Panc1 (cell line): ENCODE measurements at regions not wholly inside any gene's neighbourhood (a gene's known extent, or its start where the extent isn't known, plus 50 kb on each side); places are given as distances from the start of the nearest gene placed in this dataset.

Source experiments
- ATAC-seq: fragments of 200-7000 bp; cut with Tn5 transposase; 2 replicates; pipeline ENCODE4 v1.9.1; 2020; ENCODE audit warnings: mild to moderate bottlenecking, moderate library complexity
- BruUV-seq: library from RNA; stranded (reverse); fragments of 400-500 nt; replicated peaks from 2 replicates; lab custom pipeline; 2021; lab: Mats Ljungman, UMichigan
- CTCF ChIA-PET: fragments of 300-600 bp; sonication (Branson Sonifier 250); formaldehyde crosslinking; loops from one replicate; lab custom pipeline; 2022; ENCODE audit warnings: antibody characterized with exemption; lab: Charles Lee
- POLR2A ChIA-PET: fragments of 300-600 bp; sonication (Branson Sonifier 250); formaldehyde crosslinking; loops from one replicate; lab custom pipeline; 2022; ENCODE audit warnings: antibody characterized with exemption; lab: Charles Lee
- DNase-seq: peaks from one replicate; pipeline ENCODE4 v3.0.0-alpha.2; 2010; ENCODE audit warnings: low read depth, low spot score
- H3K27ac ChIP-seq: 2 replicates; pipeline ENCODE4 v1.5.1; 2011; ENCODE audit warnings: mild to moderate bottlenecking, low read length, inconsistent platforms
- H3K27me3 ChIP-seq: fragments of 200-500 bp; sonication (Bioruptor generic); 2 replicates; pipeline ENCODE4 v1.6.0; 2014; ENCODE audit warnings: low read length, inconsistent platforms; ENCODE audit not compliant: control insufficient read depth, insufficient read depth
- H3K36me3 ChIP-seq: fragments of 200-500 bp; sonication (Bioruptor generic); 2 replicates; pipeline ENCODE4 v1.5.1; 2014; ENCODE audit warnings: inconsistent platforms, mild to moderate bottlenecking, low read length, moderate library complexity; ENCODE audit not compliant: control insufficient read depth, insufficient read depth
- H3K4me1 ChIP-seq: 2 replicates; pipeline ENCODE4 v1.5.1; 2011; ENCODE audit warnings: inconsistent platforms, mild to moderate bottlenecking, low read length, moderate library complexity; ENCODE audit not compliant: control insufficient read depth, insufficient read depth
- H3K4me3 ChIP-seq, 2 experiments: 2 replicates each; pipeline ENCODE4 v1.5.1; 2011 to 2012; ENCODE audit warnings: low read depth in 2 of 2, low read length in 2 of 2, mild to moderate bottlenecking in 2 of 2, inconsistent platforms in 1 of 2, moderate library complexity in 1 of 2
- H3K9me3 ChIP-seq: fragments of 200-500 bp; sonication (Bioruptor generic); 2 replicates; pipeline ENCODE4 v1.5.1; 2014; ENCODE audit warnings: low read depth, mild to moderate bottlenecking, inconsistent platforms, low read length, moderate library complexity; ENCODE audit not compliant: control insufficient read depth, insufficient read depth
- POLR2AphosphoS5 ChIP-seq: IDR thresholded peaks from 2 replicates; pipeline ENCODE4 v1.6.1; 2012; ENCODE audit warnings: mild to moderate bottlenecking, low read depth, low read length, moderate library complexity
- SIN3A ChIP-seq: IDR thresholded peaks from 2 replicates; pipeline ENCODE4 v1.6.1; 2012; ENCODE audit warnings: low read depth, mild to moderate bottlenecking, low read length, moderate library complexity, borderline replicate concordance; ENCODE audit not compliant: insufficient read depth
- TCF7L2 ChIP-seq: IDR thresholded peaks from 2 replicates; pipeline ENCODE4 v1.6.1; 2011; ENCODE audit warnings: mild to moderate bottlenecking, low read depth, low read length, inconsistent platforms
- in situ Hi-C: cut with HindIII; loops from 2 replicates; pipeline ENCODE4 v1.10.0; 2016; ENCODE audit warnings: low sequenced_read_pairs, low pct_unique_long_range_greater_than_20kb
- intact Hi-C: fragments of 100-400 bp; cut with micrococcal nuclease; formaldehyde crosslinking; loops from one replicate; pipeline ENCODE4 v1.10.0; 2022; ENCODE audit not compliant: unreplicated experiment
- TF ChIP-seq, protein P1 (sequence below), 2 experiments: IDR thresholded peaks; 2 replicates each; pipeline ENCODE4 v1.6.1; 2011 to 2012; ENCODE audit warnings: low read depth in 2 of 2, control low read depth in 1 of 2, low read length in 1 of 2, mild to moderate bottlenecking in 1 of 2, moderate library complexity in 1 of 2; ENCODE audit not compliant: insufficient read depth in 1 of 2
- TF ChIP-seq, protein P2 (sequence below): fragments of 450-650 bp; IDR thresholded peaks from 2 replicates; pipeline ENCODE4 v1.5.1; 2017; ENCODE audit warnings: mild to moderate bottlenecking

DNA sequence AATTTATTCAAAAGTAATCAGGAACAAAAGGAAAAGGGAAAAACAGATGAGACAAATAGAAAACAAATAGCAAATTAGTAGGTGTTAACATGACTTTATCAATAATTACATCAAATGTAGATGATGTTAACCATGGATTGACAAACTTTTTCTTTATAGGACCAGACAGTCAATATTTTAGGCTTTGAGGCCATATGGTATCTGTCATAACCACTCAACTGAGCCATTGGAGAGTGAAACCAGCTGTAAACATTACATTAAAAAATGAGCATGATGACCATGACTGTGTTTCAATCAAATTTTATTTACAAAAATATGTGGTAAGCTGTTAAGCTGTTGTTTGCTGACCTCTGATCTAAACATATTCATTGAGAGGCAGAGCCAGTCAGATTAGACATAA, 118.5 kb upstream of the NWD2 start:
- Histone ChIP-seq H3K27ac (no peak overlapping the region), H3K9me3 (no peaks in the 10 kb centered on the region), H3K27me3 (no peaks in the 10 kb centered on the region), H3K4me1 (no peaks in the 10 kb centered on the region), H3K4me3 (no peak overlapping the region), H3K36me3 (no peaks in the 10 kb centered on the region)
- in situ Hi-C loops (no loop called here), intact Hi-C loops (no loop called here)
- DNase-seq: no peak
- ATAC-seq: no peak
- no TSS peak for BruUV-seq
- ChIA-PET CTCF (no interaction called here), POLR2A (no interaction called here)
- no peak for TF ChIP-seq TCF7L2
- TF ChIP-seq, protein P1, sequence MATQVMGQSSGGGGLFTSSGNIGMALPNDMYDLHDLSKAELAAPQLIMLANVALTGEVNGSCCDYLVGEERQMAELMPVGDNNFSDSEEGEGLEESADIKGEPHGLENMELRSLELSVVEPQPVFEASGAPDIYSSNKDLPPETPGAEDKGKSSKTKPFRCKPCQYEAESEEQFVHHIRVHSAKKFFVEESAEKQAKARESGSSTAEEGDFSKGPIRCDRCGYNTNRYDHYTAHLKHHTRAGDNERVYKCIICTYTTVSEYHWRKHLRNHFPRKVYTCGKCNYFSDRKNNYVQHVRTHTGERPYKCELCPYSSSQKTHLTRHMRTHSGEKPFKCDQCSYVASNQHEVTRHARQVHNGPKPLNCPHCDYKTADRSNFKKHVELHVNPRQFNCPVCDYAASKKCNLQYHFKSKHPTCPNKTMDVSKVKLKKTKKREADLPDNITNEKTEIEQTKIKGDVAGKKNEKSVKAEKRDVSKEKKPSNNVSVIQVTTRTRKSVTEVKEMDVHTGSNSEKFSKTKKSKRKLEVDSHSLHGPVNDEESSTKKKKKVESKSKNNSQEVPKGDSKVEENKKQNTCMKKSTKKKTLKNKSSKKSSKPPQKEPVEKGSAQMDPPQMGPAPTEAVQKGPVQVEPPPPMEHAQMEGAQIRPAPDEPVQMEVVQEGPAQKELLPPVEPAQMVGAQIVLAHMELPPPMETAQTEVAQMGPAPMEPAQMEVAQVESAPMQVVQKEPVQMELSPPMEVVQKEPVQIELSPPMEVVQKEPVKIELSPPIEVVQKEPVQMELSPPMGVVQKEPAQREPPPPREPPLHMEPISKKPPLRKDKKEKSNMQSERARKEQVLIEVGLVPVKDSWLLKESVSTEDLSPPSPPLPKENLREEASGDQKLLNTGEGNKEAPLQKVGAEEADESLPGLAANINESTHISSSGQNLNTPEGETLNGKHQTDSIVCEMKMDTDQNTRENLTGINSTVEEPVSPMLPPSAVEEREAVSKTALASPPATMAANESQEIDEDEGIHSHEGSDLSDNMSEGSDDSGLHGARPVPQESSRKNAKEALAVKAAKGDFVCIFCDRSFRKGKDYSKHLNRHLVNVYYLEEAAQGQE (IDR thresholded peaks at IDR 0.05; ENCODE audit: insufficient read depth in 1 of 2, low read depth in 2 of 2, low read length in 1 of 2): no peak
- TF ChIP-seq, protein P2, sequence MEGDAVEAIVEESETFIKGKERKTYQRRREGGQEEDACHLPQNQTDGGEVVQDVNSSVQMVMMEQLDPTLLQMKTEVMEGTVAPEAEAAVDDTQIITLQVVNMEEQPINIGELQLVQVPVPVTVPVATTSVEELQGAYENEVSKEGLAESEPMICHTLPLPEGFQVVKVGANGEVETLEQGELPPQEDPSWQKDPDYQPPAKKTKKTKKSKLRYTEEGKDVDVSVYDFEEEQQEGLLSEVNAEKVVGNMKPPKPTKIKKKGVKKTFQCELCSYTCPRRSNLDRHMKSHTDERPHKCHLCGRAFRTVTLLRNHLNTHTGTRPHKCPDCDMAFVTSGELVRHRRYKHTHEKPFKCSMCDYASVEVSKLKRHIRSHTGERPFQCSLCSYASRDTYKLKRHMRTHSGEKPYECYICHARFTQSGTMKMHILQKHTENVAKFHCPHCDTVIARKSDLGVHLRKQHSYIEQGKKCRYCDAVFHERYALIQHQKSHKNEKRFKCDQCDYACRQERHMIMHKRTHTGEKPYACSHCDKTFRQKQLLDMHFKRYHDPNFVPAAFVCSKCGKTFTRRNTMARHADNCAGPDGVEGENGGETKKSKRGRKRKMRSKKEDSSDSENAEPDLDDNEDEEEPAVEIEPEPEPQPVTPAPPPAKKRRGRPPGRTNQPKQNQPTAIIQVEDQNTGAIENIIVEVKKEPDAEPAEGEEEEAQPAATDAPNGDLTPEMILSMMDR: no peak
- no peak for TF ChIP-seq POLR2AphosphoS5
- no peak for TF ChIP-seq SIN3A

DNA sequence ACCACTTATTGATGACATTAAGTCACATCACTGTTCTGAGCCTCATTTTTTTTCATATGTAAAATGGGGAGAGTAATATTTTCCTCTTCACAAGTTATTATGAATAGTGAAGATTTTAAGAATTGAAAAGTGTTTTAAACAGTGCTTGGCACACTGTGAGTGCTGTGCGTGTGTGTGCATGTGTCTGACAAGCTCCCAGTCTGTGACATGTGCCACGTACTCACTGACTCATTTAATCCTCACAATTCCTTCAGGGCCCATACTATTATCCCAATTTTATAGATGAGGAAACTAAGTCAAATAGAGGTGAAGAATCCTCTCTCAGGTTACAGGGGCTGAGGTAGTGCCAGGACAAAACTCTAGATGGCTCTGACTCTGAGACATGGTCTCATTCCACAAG, 114.1 kb upstream of the NWD2 start:
- TF ChIP-seq, protein P2: no peak
- TF ChIP-seq TCF7L2: no peak
- no TSS peak for BruUV-seq
- ATAC-seq (no peak), DNase-seq (no peak)
- no peak overlapping the region for H3K27ac ChIP-seq
- intact Hi-C loops (no loop called here), in situ Hi-C loops (no loop called here)
- no peaks in the 10 kb centered on the region for H3K4me1 ChIP-seq
- H3K36me3 ChIP-seq: no peaks in the 10 kb centered on the region
- ChIA-PET POLR2A (no interaction called here), CTCF (no interaction called here)
- no peaks in the 10 kb centered on the region for H3K27me3 ChIP-seq
- H3K9me3 ChIP-seq: no peaks in the 10 kb centered on the region
- no peak overlapping the region for H3K4me3 ChIP-seq
